22Rv1 (cell line): ENCODE measurements at regions not wholly inside any gene's neighbourhood (a gene's known extent, or its start where the extent isn't known, plus 50 kb on each side); places are given as distances from the start of the nearest gene placed in this dataset.
"Not testable (repeated sequence)": the region's sequence is repeated elsewhere in the genome, so short reads cannot be mapped to it uniquely, and the experiment has no call there.

ENCODE experiments used
- H3K27ac ChIP-seq: fragments of 450-650 bp; 2 replicates; pipeline ENCODE4 v1.5.1; 2017
- ZFX ChIP-seq: fragments of 450-650 bp; IDR thresholded peaks from 2 replicates; pipeline ENCODE4 v1.6.1; 2017; ENCODE audit warnings: antibody characterized with exemption, borderline replicate concordance
- TF ChIP-seq, protein P1 (sequence below): fragments of 450-650 bp; IDR thresholded peaks from 2 replicates; pipeline ENCODE4 v1.5.1; 2017; ENCODE audit warnings: mild to moderate bottlenecking

DNA sequence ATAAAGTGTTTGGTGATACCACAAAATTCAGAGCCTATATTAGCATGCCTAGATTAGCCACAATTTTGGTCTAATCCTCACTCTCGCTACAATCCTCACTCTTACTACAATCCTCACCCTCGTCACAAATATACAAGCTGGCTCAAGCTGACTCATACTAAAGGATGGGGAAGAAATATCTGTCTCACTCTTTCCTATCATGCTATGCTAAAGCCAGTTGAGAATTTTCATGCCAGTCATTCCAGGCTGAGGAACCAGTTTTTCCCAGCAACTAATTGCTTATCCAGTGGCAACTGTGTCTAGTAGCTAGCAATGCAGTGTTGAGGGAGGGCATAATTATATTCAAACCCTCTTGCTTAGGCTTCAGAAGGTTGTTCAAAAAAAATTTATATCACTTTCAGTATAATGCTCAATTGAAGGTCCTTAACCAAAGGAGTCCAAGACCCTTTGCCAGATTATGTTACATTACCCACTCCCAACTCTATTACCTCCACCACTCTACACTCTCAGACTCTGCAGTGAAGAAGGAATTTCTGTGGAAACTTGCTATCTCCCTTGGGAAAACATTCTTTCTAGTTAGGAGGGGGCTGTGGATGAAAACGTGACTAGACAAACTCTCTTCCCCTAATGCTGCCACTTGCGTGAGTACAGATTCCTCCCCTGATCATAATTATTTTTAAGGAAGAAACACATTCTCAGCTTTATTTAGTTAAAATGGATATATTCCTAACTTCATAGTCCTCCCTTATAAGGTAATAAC is 810.3 kb upstream of the ACO1 start:
- no peak for TF ChIP-seq ZFX
- TF ChIP-seq, protein P1, sequence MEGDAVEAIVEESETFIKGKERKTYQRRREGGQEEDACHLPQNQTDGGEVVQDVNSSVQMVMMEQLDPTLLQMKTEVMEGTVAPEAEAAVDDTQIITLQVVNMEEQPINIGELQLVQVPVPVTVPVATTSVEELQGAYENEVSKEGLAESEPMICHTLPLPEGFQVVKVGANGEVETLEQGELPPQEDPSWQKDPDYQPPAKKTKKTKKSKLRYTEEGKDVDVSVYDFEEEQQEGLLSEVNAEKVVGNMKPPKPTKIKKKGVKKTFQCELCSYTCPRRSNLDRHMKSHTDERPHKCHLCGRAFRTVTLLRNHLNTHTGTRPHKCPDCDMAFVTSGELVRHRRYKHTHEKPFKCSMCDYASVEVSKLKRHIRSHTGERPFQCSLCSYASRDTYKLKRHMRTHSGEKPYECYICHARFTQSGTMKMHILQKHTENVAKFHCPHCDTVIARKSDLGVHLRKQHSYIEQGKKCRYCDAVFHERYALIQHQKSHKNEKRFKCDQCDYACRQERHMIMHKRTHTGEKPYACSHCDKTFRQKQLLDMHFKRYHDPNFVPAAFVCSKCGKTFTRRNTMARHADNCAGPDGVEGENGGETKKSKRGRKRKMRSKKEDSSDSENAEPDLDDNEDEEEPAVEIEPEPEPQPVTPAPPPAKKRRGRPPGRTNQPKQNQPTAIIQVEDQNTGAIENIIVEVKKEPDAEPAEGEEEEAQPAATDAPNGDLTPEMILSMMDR = no peak
- no peak overlapping the region for H3K27ac ChIP-seq

DNA sequence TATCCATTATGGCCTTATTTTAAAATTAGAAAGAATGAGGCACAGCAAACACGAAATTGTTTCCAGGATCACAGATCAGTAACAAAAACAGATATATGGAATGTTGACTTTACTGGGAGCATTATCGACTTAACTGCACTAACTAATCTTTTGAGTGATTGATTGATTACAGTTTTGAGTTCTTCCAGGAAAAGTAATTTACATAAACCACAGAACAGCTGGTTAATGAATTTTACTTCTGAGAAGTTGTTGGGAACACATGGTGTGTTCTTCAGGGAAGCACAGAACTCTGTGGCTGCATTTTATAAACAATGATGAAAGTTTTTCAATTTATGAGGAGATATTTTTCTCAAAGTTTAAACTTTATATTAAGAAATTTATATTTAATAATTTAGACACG is 802.4 kb upstream of the ACO1 start:
- no peak overlapping the region for H3K27ac ChIP-seq
- TF ChIP-seq, protein P1 = no peak
- no peak for TF ChIP-seq ZFX

- TF ChIP-seq ZFX = no peak
- no peak overlapping the region for H3K27ac ChIP-seq
Measured at GRCh38 chr9:31582561-31582960, 801.9 kb upstream of the ACO1 start.

DNA sequence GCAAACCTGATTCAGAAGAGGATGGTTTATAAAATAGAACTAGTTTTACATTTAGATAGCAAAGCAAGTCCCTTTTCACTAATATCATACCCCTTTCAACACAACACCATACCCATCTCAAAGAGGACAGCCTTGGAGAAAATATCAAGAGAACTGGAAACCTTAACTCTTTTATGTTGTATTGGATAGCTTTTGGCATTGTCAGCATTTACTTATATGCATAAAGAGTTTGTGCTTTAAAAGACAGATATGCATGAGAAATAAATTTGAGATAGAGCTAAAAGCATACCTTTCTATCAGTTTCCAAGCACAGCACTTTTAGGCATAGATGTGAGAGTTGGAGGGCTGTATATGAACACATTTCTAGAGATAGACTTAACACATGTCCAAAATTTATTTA is 799.3 kb upstream of the ACO1 start:
- no peak for TF ChIP-seq ZFX
- TF ChIP-seq, protein P1 = no peak
- no peak overlapping the region for H3K27ac ChIP-seq

- H3K27ac ChIP-seq = no peak overlapping the region
- TF ChIP-seq, protein P1 = no peak
- TF ChIP-seq ZFX = no peak
Measured at GRCh38 chr9:31587146-31587545, 797.3 kb upstream of the ACO1 start.

- TF ChIP-seq, protein P1 = no peak
- no peak for TF ChIP-seq ZFX
- H3K27ac ChIP-seq = no peak overlapping the region
Measured at GRCh38 chr9:31588006-31588405, 796.4 kb upstream of the ACO1 start.

DNA sequence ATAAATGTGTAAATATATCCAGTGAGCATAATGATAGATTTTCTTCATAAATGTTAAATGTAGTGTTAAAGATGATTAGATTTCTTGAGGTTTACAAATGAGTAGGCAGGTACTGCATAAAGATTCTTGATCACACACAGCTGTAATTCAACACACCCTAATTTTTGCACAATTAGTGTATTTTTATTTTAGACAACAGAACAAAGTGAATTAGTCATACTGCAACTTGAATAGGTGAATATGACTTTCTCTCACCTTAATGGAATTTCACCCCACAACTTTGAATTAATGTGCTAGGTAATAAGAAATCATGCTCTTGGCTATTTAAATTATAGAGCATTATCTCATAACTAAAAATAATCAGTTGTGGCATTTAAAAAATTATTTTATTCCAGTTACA is 795.7 kb upstream of the ACO1 start:
- TF ChIP-seq ZFX = no peak
- TF ChIP-seq, protein P1 = no peak
- H3K27ac ChIP-seq = no peak overlapping the region

- no peak overlapping the region for H3K27ac ChIP-seq
- no peak for TF ChIP-seq ZFX
Measured at GRCh38 chr9:31590091-31590490, 794.4 kb upstream of the ACO1 start.

GRCh38 chr9:31597086-31597485 is 787.4 kb upstream of the ACO1 start:
- not testable (repeated sequence) for H3K27ac ChIP-seq
